ENCODE measurements at regions not wholly inside any gene's neighbourhood (a gene's known extent, or its start where the extent isn't known, plus 50 kb on each side); places are given as distances from the start of the nearest gene placed in this dataset.

DNA sequence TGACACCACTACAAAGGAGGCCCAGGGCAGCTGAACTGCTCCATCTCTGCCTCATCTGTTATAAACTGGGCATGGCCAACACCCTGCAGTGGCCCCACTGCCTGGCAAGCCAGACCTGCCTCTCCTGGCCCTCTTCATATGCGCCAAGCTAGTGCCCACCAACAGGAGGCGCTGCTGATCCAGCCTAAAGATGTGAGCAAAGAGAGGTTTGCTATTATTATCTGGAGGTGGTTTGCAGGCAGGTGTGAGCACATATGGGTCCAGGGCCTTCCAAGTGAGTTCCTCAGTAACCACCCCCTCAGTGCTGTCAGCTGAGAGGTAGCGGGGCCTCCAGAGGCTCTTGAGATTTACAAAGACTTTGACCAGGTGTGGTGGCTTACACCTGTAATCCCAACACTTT is 232.2 kb downstream of the SYK start:
- peaks cover 8% of the 10 kb centered on the region for H3K4me1 ChIP-seq (ENCODE audit: insufficient read depth, low read length)
- no peaks in the 10 kb centered on the region for H3K36me3 ChIP-seq (ENCODE audit: insufficient read depth, low read length)
- no peak overlapping the region for H3K4me3 ChIP-seq (ENCODE audit: low read length)
- H3K9me3 ChIP-seq (ENCODE audit: low read length) = no peaks in the 10 kb centered on the region
- no peak overlapping the region for H2AFZ ChIP-seq (ENCODE audit: low read depth, low read length)
- H3K27me3 ChIP-seq (ENCODE audit: insufficient read depth, low read length) = no peaks in the 10 kb centered on the region

- Histone ChIP-seq H3K36me3 (ENCODE audit: insufficient read depth, low read length) (no peaks in the 10 kb centered on the region), H3K4me3 (ENCODE audit: low read length) (no peak overlapping the region), H3K27me3 (ENCODE audit: insufficient read depth, low read length) (no peaks in the 10 kb centered on the region)
Measured at GRCh38 chr9:91034521-91034920, 232.9 kb downstream of the SYK start.

GRCh38 chr9:91034976-91035824 is 233.6 kb downstream of the SYK start:
- Histone ChIP-seq H3K27me3 (ENCODE audit: insufficient read depth, low read length) (no peaks in the 10 kb centered on the region), H3K4me3 (ENCODE audit: low read length) (no peak overlapping the region), H3K36me3 (ENCODE audit: insufficient read depth, low read length) (no peaks in the 10 kb centered on the region), H3K4me1 (ENCODE audit: insufficient read depth, low read length) (peaks cover 8% of the 10 kb centered on the region), H3K9me3 (ENCODE audit: low read length) (no peaks in the 10 kb centered on the region), H2AFZ (ENCODE audit: low read depth, low read length) (no peak overlapping the region)

More at GRCh38 chr9:91034521-91034920, 232.9 kb downstream of the SYK start:
- H2AFZ ChIP-seq (ENCODE audit: low read depth, low read length) = no peak overlapping the region
- peaks cover 8% of the 10 kb centered on the region for H3K4me1 ChIP-seq (ENCODE audit: insufficient read depth, low read length)
- H3K9me3 ChIP-seq (ENCODE audit: low read length) = no peaks in the 10 kb centered on the region

GRCh38 chr9:91035825-91036208 is 234.2 kb downstream of the SYK start:
- no peaks in the 10 kb centered on the region for H3K27me3 ChIP-seq (ENCODE audit: insufficient read depth, low read length)
- no peaks in the 10 kb centered on the region for H3K9me3 ChIP-seq (ENCODE audit: low read length)
- no peak overlapping the region for H2AFZ ChIP-seq (ENCODE audit: low read depth, low read length)
- no peaks in the 10 kb centered on the region for H3K36me3 ChIP-seq (ENCODE audit: insufficient read depth, low read length)
- peaks cover 8% of the 10 kb centered on the region for H3K4me1 ChIP-seq (ENCODE audit: insufficient read depth, low read length)
- H3K4me3 ChIP-seq (ENCODE audit: low read length) = no peak overlapping the region

DNA sequence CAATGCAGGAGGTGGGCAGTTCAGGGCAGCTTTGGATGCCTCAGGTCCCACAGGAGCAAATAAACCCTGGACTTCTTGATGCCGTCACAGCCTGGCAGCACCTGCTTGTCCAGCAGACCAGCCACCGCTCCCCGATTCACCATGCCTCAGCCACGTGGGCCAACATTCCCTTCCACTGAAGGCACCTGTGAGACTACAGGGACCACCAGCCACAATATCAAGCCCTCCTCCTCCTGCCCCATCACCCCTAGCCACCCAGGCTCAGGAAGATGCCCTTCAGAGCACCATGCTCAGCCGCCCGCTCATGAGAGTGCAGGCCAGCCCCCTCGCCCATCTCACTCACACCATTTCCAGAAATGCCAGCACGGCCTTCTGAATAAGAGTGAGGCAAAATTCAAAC is 234.7 kb downstream of the SYK start:
- Histone ChIP-seq H2AFZ (ENCODE audit: low read depth, low read length) (no peak overlapping the region), H3K27me3 (ENCODE audit: insufficient read depth, low read length) (no peaks in the 10 kb centered on the region), H3K4me1 (ENCODE audit: insufficient read depth, low read length) (peaks cover 8% of the 10 kb centered on the region), H3K4me3 (ENCODE audit: low read length) (no peak overlapping the region), H3K9me3 (ENCODE audit: low read length) (no peaks in the 10 kb centered on the region), H3K36me3 (ENCODE audit: insufficient read depth, low read length) (no peaks in the 10 kb centered on the region)

- H2AFZ ChIP-seq (ENCODE audit: low read depth, low read length) = peak overlapping the region; percentile 0
- H3K4me3 ChIP-seq (ENCODE audit: low read length) = no peak overlapping the region
- H3K36me3 ChIP-seq (ENCODE audit: insufficient read depth, low read length) = no peaks in the 10 kb centered on the region
- H3K4me1 ChIP-seq (ENCODE audit: insufficient read depth, low read length) = peaks cover 8% of the 10 kb centered on the region
- H3K9me3 ChIP-seq (ENCODE audit: low read length) = no peaks in the 10 kb centered on the region
- no peaks in the 10 kb centered on the region for H3K27me3 ChIP-seq (ENCODE audit: insufficient read depth, low read length)
Measured at GRCh38 chr9:91036826-91037510, 235.3 kb downstream of the SYK start.

DNA sequence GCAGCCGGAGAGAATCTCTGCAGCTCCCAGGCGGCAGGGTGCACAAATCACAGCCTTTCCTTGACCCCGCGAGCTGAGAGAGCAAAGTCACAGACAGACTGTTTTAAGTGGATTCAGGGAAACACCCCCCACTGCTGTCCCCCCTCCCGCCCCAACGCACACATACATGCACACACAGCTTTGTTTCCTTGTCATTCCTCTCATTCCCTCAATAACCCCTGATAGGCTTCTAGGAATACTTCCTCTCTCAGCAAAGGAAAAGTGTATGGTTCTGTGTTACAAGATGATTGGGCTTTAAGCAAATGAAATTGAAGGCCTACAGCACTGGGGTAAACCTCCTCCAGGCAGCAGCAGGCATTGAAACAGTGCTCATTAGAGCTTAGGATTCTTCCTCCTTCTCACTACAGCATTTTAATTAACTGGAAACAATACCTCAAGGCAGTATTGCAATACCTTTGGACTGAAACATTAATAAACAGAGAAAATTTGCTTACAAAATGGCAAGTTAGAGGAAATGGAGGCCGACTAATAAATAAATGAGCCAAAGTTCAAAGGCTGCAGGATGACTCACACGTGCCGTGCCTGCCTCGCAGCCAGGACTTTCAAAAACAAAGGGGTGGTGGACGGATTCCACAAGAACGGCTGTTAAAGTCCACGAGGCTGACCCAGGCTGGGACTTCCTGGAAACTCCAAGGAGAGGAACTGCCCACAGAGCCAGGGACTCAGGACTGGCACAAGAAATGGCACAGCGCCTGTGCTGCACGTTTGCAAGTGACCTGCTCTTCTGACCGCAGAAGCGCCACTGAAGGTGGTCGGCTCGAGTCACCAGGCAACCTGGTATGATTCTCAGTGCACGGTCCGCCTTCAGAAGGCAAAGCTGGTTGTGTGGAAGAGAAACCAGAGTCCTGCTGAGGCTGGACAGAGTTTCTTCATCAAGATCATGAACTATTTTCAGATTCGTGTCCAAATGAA is 236.2 kb downstream of the SYK start:
- Histone ChIP-seq H3K9me3 (ENCODE audit: low read length) (no peaks in the 10 kb centered on the region), H3K36me3 (ENCODE audit: insufficient read depth, low read length) (no peaks in the 10 kb centered on the region), H3K27me3 (ENCODE audit: insufficient read depth, low read length) (no peaks in the 10 kb centered on the region), H2AFZ (ENCODE audit: low read depth, low read length) (peak overlapping the region; percentile 0), H3K4me3 (ENCODE audit: low read length) (no peak overlapping the region), H3K4me1 (ENCODE audit: insufficient read depth, low read length) (peaks cover 8% of the 10 kb centered on the region)

DNA sequence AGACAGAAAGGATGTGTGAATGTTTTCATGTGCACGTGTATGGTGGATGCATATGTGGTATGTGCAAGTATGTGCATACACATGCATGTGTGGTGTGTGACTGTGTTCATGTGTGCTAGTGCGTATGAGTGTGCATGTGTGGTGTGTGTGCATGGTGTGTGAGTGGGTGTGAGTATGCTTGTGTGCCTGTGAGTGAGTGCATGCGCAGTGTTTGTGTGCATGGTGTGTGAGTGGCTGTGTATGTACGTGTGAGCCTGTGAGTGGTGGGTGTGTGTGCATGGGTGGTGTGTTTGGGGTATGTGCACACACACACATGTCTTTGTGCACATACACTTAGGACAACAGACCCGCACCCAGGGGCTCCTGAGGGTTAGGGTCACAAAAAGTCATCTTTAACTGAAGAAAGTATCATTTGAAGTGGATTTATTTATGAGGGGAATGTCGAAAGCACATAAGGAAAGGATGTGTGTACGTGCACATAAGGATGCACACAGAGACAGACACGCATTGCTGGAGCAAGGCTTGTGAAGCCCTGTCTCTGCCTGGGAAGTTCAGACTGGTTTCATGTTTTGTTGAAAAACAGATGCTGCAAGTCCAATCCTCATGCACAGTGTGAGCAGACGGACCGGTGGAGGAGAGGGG is 237.0 kb downstream of the SYK start:
- no peaks in the 10 kb centered on the region for H3K36me3 ChIP-seq (ENCODE audit: insufficient read depth, low read length)
- H3K4me3 ChIP-seq (ENCODE audit: low read length) = no peak overlapping the region
- no peaks in the 10 kb centered on the region for H3K9me3 ChIP-seq (ENCODE audit: low read length)
- H3K4me1 ChIP-seq (ENCODE audit: insufficient read depth, low read length) = peaks cover 8% of the 10 kb centered on the region
- H2AFZ ChIP-seq (ENCODE audit: low read depth, low read length) = no peak overlapping the region
- no peaks in the 10 kb centered on the region for H3K27me3 ChIP-seq (ENCODE audit: insufficient read depth, low read length)

GRCh38 chr9:91039125-91039834 is 237.7 kb downstream of the SYK start:
- Histone ChIP-seq H3K9me3 (ENCODE audit: low read length) (no peaks in the 10 kb centered on the region), H2AFZ (ENCODE audit: low read depth, low read length) (no peak overlapping the region), H3K4me3 (ENCODE audit: low read length) (no peak overlapping the region)

DNA sequence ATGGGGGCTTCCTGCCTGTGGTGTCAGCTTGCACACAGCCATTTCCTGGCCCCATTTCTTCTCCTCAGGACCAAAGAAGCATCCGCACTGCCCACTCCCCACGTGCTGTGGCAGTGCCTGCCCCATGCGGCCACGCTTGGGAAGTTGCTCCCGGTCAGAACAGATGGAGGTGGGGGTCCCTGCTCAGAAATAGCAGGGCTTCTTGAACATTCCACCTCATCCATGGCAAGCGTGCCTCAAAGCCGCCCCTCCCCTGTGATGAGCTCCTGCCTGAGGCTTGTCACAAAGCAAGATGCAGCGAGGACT is 238.2 kb downstream of the SYK start:
- Histone ChIP-seq H3K27me3 (ENCODE audit: insufficient read depth, low read length) (no peaks in the 10 kb centered on the region), H3K36me3 (ENCODE audit: insufficient read depth, low read length) (no peaks in the 10 kb centered on the region), H2AFZ (ENCODE audit: low read depth, low read length) (no peak overlapping the region), H3K4me1 (ENCODE audit: insufficient read depth, low read length) (peaks cover 8% of the 10 kb centered on the region), H3K4me3 (ENCODE audit: low read length) (no peak overlapping the region), H3K9me3 (ENCODE audit: low read length) (no peaks in the 10 kb centered on the region)

More at GRCh38 chr9:91039125-91039834, 237.7 kb downstream of the SYK start:
- Histone ChIP-seq H3K27me3 (ENCODE audit: insufficient read depth, low read length) (no peaks in the 10 kb centered on the region), H3K4me1 (ENCODE audit: insufficient read depth, low read length) (peaks cover 8% of the 10 kb centered on the region), H3K36me3 (ENCODE audit: insufficient read depth, low read length) (no peaks in the 10 kb centered on the region)

DNA sequence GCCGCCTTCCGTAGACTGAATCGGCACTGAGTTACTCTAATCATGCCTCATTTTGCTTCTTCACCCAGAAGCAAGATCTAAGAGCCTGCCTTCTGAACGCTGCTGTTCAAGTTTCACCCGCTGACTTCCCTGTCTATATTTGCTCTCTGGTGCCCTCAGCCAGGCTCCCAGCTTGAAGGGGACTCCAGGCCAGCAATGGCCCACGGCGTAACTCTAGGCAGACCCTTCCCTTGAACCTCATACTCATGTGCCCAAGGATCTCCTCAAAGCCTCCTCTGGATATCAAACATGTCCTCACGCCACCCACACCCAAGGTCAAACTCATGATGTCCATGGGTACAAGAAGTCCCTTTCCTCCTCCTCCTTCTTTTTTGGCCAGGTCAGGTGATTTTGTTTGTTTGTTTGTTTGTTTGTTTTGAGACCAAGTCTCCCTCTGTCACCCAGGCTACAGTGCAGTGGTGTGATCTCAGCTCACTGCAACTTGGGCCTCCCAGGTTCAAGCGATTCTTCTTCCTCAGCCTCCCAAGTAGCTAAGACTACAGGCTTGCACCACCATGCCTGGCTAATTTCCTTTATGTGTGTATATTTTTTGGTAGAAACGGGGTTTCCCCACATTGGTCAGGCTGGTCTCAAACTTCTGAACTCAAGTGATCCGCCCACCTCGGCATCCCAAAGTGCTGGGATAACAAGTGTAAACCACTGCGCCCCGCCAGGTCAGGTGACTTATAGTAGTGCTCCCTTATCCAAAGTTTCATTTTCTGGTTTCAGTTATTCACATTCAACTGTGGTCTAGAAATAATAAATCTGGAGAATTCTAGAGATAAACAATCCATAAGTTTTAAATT is 239.0 kb downstream of the SYK start:
- no peak overlapping the region for H2AFZ ChIP-seq (ENCODE audit: low read depth, low read length)
- H3K36me3 ChIP-seq (ENCODE audit: insufficient read depth, low read length) = no peaks in the 10 kb centered on the region
- H3K27me3 ChIP-seq (ENCODE audit: insufficient read depth, low read length) = no peaks in the 10 kb centered on the region
- no peak overlapping the region for H3K4me3 ChIP-seq (ENCODE audit: low read length)
- H3K9me3 ChIP-seq (ENCODE audit: low read length) = no peaks in the 10 kb centered on the region
- H3K4me1 ChIP-seq (ENCODE audit: insufficient read depth, low read length) = peaks cover 8% of the 10 kb centered on the region
